Neural progenitor cell (in vitro differentiated cells): ENCODE measurements at regions not wholly inside any gene's neighbourhood (a gene's known extent, or its start where the extent isn't known, plus 50 kb on each side); places are given as distances from the start of the nearest gene placed in this dataset.

Source experiments
- DNase-seq: peaks from one replicate; pipeline ENCODE4 v3.0.0-alpha.2; 2016; ENCODE audit warnings: low spot score
- H2AFZ ChIP-seq: fragments of 200-600 bp; sonication (generic); replicated peaks from 2 replicates; pipeline ENCODE4 v1.6.1; 2016; ENCODE audit warnings: antibody characterized with exemption
- H3F3A ChIP-seq: fragments of 200-600 bp; sonication (generic); 2 replicates; pipeline ENCODE4 v1.6.1; 2016; ENCODE audit warnings: antibody characterized with exemption, low read depth
- H3K27ac ChIP-seq: fragments of 200-600 bp; sonication (generic); 2 replicates; pipeline ENCODE4 v1.5.1; 2016; ENCODE audit warnings: mild to moderate bottlenecking
- H3K27me3 ChIP-seq: fragments of 200-600 bp; sonication (generic); 2 replicates; pipeline ENCODE4 v1.6.1; 2016; ENCODE audit warnings: mild to moderate bottlenecking, moderate library complexity
- H3K36me3 ChIP-seq: fragments of 200-600 bp; sonication (generic); 2 replicates; pipeline ENCODE4 v1.5.1; 2016
- H3K4me1 ChIP-seq: fragments of 200-600 bp; sonication (generic); 2 replicates; pipeline ENCODE4 v1.6.1; 2016; ENCODE audit warnings: mixed run types
- H3K4me2 ChIP-seq: fragments of 200-600 bp; sonication (generic); 2 replicates; pipeline ENCODE4 v1.6.1; 2016
- H3K4me3 ChIP-seq: fragments of 200-600 bp; sonication (generic); 2 replicates; pipeline ENCODE4 v1.5.1; 2016
- H3K79me2 ChIP-seq: fragments of 200-600 bp; sonication (generic); 2 replicates; pipeline ENCODE4 v1.6.1; 2016; ENCODE audit warnings: low read depth
- H3K9ac ChIP-seq: fragments of 200-600 bp; sonication (generic); 2 replicates; pipeline ENCODE4 v1.6.1; 2016
- H3K9me3 ChIP-seq: fragments of 200-600 bp; sonication (generic); 2 replicates; pipeline ENCODE4 v1.5.1; 2016; ENCODE audit warnings: low read depth
- H4K20me1 ChIP-seq: fragments of 200-600 bp; sonication (generic); 2 replicates; pipeline ENCODE4 v1.6.1; 2016; ENCODE audit warnings: low read depth
- H3K27ac Mint-ChIP-seq: 3 replicates; pipeline ENCODE4 v1.8.0; 2021; ENCODE audit warnings: mixed read lengths
- H3K27me3 Mint-ChIP-seq: 2 replicates; pipeline ENCODE4 v1.8.0; 2022; ENCODE audit warnings: low read depth, mild to moderate bottlenecking, inconsistent platforms, moderate library complexity, mixed read lengths; ENCODE audit not compliant: insufficient read depth
- H3K36me3 Mint-ChIP-seq: 3 replicates; pipeline ENCODE4 v1.8.0; 2021; ENCODE audit warnings: mixed read lengths
- H3K4me1 Mint-ChIP-seq: 3 replicates; pipeline ENCODE4 v1.8.0; 2021; ENCODE audit warnings: mixed read lengths
- H3K4me3 Mint-ChIP-seq: 3 replicates; pipeline ENCODE4 v1.8.0; 2021; ENCODE audit warnings: mild to moderate bottlenecking, moderate library complexity, mixed read lengths
- H3K9me3 Mint-ChIP-seq: 3 replicates; pipeline ENCODE4 v1.8.0; 2020; ENCODE audit warnings: mixed read lengths
- CTCF ChIP-seq: fragments of 200-600 bp; sonication (generic); IDR thresholded peaks from 2 replicates; pipeline ENCODE4 v1.5.1; 2017; ENCODE audit warnings: antibody characterized with exemption, mild to moderate bottlenecking
- EZH2 ChIP-seq: fragments of 200-600 bp; sonication (generic); IDR thresholded peaks from 2 replicates; pipeline ENCODE4 v1.6.1; 2017; ENCODE audit warnings: antibody characterized with exemption, mild to moderate bottlenecking, moderate library complexity
- EZH2phosphoT487 ChIP-seq: fragments of 200-600 bp; sonication (generic); IDR thresholded peaks from 2 replicates; pipeline ENCODE4 v1.6.1; 2017; ENCODE audit warnings: antibody characterized with exemption

GRCh38 chr12:41903014-41903708, 241.5 kb downstream of the GXYLT1 start:
- Mint-ChIP-seq H3K36me3 (no peaks in the 10 kb centered on the region), H3K4me3 (no peak overlapping the region), H3K27ac (no peak overlapping the region), H3K27me3 (peaks cover 5% of the 10 kb centered on the region), H3K9me3 (peaks cover 16% of the 10 kb centered on the region), H3K4me1 (no peaks in the 10 kb centered on the region)
- H3F3A ChIP-seq: no peaks in the 10 kb centered on the region
- H3K79me2 ChIP-seq: no peaks in the 10 kb centered on the region
- no peaks in the 10 kb centered on the region for H4K20me1 ChIP-seq
- no peak overlapping the region for H3K9ac ChIP-seq
- no peak overlapping the region for H3K4me3 ChIP-seq
- H2AFZ ChIP-seq: no peak overlapping the region
- H3K4me2 ChIP-seq: no peak overlapping the region
- H3K27ac ChIP-seq: no peak overlapping the region
- no peak for TF ChIP-seq CTCF
- no peak for TF ChIP-seq EZH2
- no peak for TF ChIP-seq EZH2phosphoT487
- no peaks in the 10 kb centered on the region for H3K9me3 ChIP-seq
- H3K27me3 ChIP-seq: no peaks in the 10 kb centered on the region
- no peaks in the 10 kb centered on the region for H3K36me3 ChIP-seq
- H3K4me1 ChIP-seq: no peaks in the 10 kb centered on the region
- no peak for DNase-seq

- Histone ChIP-seq H3K9ac (no peak overlapping the region), H3K4me2 (no peak overlapping the region), H3K27me3 (no peaks in the 10 kb centered on the region), H4K20me1 (no peaks in the 10 kb centered on the region), H3K27ac (no peak overlapping the region), H3K36me3 (no peaks in the 10 kb centered on the region), H2AFZ (no peak overlapping the region), H3K4me1 (no peaks in the 10 kb centered on the region), H3K79me2 (no peaks in the 10 kb centered on the region), H3K9me3 (no peaks in the 10 kb centered on the region), H3K4me3 (no peak overlapping the region), H3F3A (no peaks in the 10 kb centered on the region)
- Mint-ChIP-seq H3K9me3 (peaks cover 22% of the 10 kb centered on the region), H3K36me3 (no peaks in the 10 kb centered on the region), H3K27me3 (peaks cover 5% of the 10 kb centered on the region), H3K27ac (no peak overlapping the region), H3K4me3 (no peak overlapping the region), H3K4me1 (no peaks in the 10 kb centered on the region)
- TF ChIP-seq EZH2phosphoT487 (no peak), EZH2 (no peak), CTCF (no peak)
- DNase-seq: no peak
Observed at GRCh38 chr12:41899577-41899976, 245.1 kb downstream of the GXYLT1 start.

GRCh38 chr12:41897593-41897992, 247.1 kb downstream of the GXYLT1 start:
- no peak overlapping the region for H3K9ac ChIP-seq
- H4K20me1 ChIP-seq: no peaks in the 10 kb centered on the region
- no peak overlapping the region for H2AFZ ChIP-seq
- H3F3A ChIP-seq: no peaks in the 10 kb centered on the region
- H3K4me3 ChIP-seq: no peak overlapping the region
- Mint-ChIP-seq H3K27me3 (peaks cover 5% of the 10 kb centered on the region), H3K4me1 (no peaks in the 10 kb centered on the region), H3K36me3 (no peaks in the 10 kb centered on the region), H3K9me3 (peaks cover 22% of the 10 kb centered on the region), H3K27ac (no peak overlapping the region), H3K4me3 (no peak overlapping the region)
- no peaks in the 10 kb centered on the region for H3K36me3 ChIP-seq
- H3K79me2 ChIP-seq: no peaks in the 10 kb centered on the region
- no peak overlapping the region for H3K4me2 ChIP-seq
- no peak overlapping the region for H3K27ac ChIP-seq
- DNase-seq: no peak
- TF ChIP-seq EZH2phosphoT487 (no peak), EZH2 (no peak), CTCF (no peak)
- H3K9me3 ChIP-seq: no peaks in the 10 kb centered on the region
- no peaks in the 10 kb centered on the region for H3K4me1 ChIP-seq
- no peaks in the 10 kb centered on the region for H3K27me3 ChIP-seq
